ENCODE measurements at regions not wholly inside any gene's neighbourhood (a gene's known extent, or its start where the extent isn't known, plus 50 kb on each side); places are given as distances from the start of the nearest gene placed in this dataset.

DNA sequence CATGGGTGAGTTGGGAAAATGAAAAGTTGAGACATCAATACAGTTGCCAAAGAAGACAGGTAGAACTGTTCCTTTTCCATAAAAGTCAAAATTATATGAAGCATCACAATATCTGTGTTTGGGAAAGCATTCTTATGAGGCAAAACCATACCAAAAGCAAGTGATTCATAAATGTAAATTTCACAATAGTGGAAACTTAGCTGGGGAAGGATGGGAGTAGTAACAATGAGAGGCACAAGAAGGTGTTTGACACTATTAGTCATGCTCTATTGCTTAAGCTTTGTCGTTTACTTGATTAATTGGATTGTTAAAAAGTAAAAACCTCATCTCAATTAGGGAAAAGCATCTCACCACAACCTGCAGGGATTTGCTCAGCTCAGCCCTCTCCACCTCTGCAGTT lies 240.2 kb downstream of the C7orf25 start:
- TF ChIP-seq CTCF (IDR thresholded peaks at IDR 0.05; ENCODE audit: insufficient read depth, low read length, poor library complexity, severe bottlenecking) = no peak
- TF ChIP-seq EZH2phosphoT487 (conservative IDR thresholded peaks at IDR 0.05; ENCODE audit: low read length) = no peak

Measured in SU-DHL-6 (cell line).